ENCODE measurements at regions not wholly inside any gene's neighbourhood (a gene's known extent, or its start where the extent isn't known, plus 50 kb on each side); places are given as distances from the start of the nearest gene placed in this dataset.
"Not testable (repeated sequence)": the region's sequence is repeated elsewhere in the genome, so short reads cannot be mapped to it uniquely, and the experiment has no call there.

GRCh38 chr1:195717651-195718050, 890.6 kb downstream of the KCNT2 start:
- no peak overlapping the region for H3K4me3 Mint-ChIP-seq
- no peaks in the 10 kb centered on the region for H3K4me1 Mint-ChIP-seq
- H3K9me3 Mint-ChIP-seq: no peaks in the 10 kb centered on the region
- no peak for DNase-seq
- no peak for ATAC-seq
- no peak overlapping the region for H3K27ac Mint-ChIP-seq
- no peaks in the 10 kb centered on the region for H3K27me3 Mint-ChIP-seq

DNA sequence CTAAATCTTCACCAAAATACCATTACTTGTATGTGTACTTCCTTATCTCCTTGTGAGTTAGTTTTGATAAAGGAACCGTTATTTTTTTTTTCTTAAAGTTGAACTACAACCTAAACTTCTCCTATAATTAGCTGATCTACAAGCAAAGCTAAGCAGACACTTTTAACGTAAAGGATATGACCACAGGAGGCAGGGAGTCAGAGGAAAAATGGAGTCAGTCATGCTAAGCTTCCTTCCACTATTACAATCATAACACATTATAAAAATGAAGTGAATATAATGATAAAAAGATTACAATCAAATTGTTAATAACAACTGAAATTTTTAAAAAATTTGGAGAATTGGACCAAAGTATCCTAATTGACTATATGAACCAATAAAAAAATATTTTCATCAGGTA, 892.6 kb downstream of the KCNT2 start:
- Mint-ChIP-seq H3K27me3 (no peaks in the 10 kb centered on the region), H3K4me3 (no peak overlapping the region), H3K27ac (no peak overlapping the region), H3K4me1 (no peaks in the 10 kb centered on the region), H3K9me3 (no peaks in the 10 kb centered on the region)
- no peak for DNase-seq
- no peak for ATAC-seq

GRCh38 chr1:195714248-195714647, 894.0 kb downstream of the KCNT2 start:
- no peak overlapping the region for H3K4me3 Mint-ChIP-seq
- DNase-seq (no peak), ATAC-seq (no peak)
- no peak overlapping the region for H3K27ac Mint-ChIP-seq
- H3K4me1 Mint-ChIP-seq: no peaks in the 10 kb centered on the region
- H3K9me3 Mint-ChIP-seq: no peaks in the 10 kb centered on the region
- no peaks in the 10 kb centered on the region for H3K27me3 Mint-ChIP-seq

DNA sequence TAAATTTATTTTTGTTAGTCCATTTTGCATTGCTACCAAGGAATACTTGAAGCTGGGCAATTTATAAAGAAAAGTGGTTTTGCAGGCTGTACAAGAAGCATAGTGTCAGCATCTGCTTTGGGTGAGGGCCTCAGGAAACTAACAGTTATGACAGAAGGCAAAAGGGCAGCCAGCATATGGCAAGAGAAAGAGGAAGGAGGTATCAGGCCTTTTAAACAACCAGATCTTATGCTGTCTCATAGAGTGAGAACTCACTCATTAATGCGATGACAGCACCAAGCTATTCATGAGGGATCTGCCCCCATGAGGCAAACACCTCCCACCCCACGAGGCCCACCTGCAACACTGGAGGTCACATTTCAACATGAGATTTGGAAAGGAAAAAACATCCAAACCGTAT, 898.4 kb downstream of the KCNT2 start:
- Mint-ChIP-seq H3K4me3 (no peak overlapping the region), H3K4me1 (no peaks in the 10 kb centered on the region), H3K27me3 (no peaks in the 10 kb centered on the region), H3K9me3 (no peaks in the 10 kb centered on the region), H3K27ac (no peak overlapping the region)
- no peak for ATAC-seq
- DNase-seq: no peak

GRCh38 chr1:195704028-195704427, 904.2 kb downstream of the KCNT2 start:
- ATAC-seq (no peak), DNase-seq (no peak)
- Mint-ChIP-seq H3K4me1 (no peaks in the 10 kb centered on the region), H3K27ac (no peak overlapping the region), H3K4me3 (no peak overlapping the region), H3K27me3 (no peaks in the 10 kb centered on the region), H3K9me3 (no peaks in the 10 kb centered on the region)

DNA sequence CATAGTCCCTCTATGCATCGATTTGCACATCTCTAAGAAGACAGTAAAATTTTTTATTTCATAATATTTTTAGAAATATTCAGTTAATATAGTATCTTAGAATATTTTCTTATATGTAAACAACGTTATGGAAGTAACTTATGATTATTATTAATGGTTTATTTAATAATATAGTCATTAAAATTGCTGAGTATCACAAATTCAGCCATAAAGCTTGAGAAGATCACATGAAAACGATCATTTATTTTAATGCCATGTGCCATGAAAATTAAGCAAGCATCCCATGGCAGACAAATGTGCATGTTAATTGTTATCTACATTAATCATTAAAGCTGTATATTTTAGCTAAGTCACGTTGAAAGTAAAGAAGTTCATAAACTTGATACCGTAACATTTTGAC, 907.1 kb downstream of the KCNT2 start:
- no peak for ATAC-seq
- Mint-ChIP-seq H3K4me3 (no peak overlapping the region), H3K9me3 (peaks cover 0 to 2% of the 10 kb centered on the region in 2 donors), H3K4me1 (no peaks in the 10 kb centered on the region), H3K27me3 (no peaks in the 10 kb centered on the region), H3K27ac (no peak overlapping the region)
- DNase-seq: no peak

DNA sequence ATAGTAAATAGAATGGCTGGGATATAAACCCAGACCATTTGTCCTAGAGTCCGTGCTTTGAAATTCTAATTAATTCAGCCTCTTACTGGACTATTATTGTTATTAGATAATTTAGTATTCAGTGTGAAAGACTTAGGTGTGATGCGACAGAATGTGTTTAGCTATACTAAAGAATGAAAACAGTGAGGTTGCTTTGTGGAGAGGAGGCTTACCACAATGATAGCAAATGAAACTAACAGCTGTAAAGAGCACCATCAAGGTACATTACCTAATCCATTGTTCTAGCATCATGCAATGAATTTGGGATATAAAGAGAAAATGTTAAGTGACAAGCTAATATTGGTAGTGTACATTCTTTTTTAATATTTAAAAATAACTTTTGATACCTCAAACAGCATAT, 911.1 kb downstream of the KCNT2 start:
- peaks cover 0 to 7% of the 10 kb centered on the region in 2 donors for H3K9me3 Mint-ChIP-seq
- H3K27me3 Mint-ChIP-seq: no peaks in the 10 kb centered on the region
- H3K4me3 Mint-ChIP-seq: no peak overlapping the region
- no peak overlapping the region for H3K27ac Mint-ChIP-seq
- ATAC-seq (no peak), DNase-seq (no peak)
- no peaks in the 10 kb centered on the region for H3K4me1 Mint-ChIP-seq

DNA sequence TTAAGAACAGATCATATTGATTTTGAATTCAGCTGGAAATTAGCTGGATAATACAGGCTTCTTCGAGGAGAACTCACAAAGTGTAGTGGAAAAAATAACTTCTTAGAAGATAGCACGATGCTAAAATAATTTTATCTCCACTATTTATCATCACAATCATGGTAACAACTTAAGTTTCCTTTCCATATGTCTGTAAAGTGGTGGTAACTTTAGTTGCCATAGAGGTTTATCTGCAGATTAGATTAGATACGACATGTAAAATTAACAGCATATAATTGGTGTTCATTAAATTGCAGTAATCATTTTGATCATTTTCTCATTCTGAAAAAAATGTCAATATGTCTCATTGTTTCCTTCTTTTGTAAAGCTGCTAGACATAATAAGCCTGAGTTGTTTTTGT, 921.5 kb downstream of the KCNT2 start:
- DNase-seq (no peak), ATAC-seq (no peak)
- H3K4me1 Mint-ChIP-seq: no peaks in the 10 kb centered on the region
- no peaks in the 10 kb centered on the region for H3K9me3 Mint-ChIP-seq
- no peaks in the 10 kb centered on the region for H3K27me3 Mint-ChIP-seq
- H3K4me3 Mint-ChIP-seq: no peak overlapping the region
- H3K27ac Mint-ChIP-seq: no peak overlapping the region

DNA sequence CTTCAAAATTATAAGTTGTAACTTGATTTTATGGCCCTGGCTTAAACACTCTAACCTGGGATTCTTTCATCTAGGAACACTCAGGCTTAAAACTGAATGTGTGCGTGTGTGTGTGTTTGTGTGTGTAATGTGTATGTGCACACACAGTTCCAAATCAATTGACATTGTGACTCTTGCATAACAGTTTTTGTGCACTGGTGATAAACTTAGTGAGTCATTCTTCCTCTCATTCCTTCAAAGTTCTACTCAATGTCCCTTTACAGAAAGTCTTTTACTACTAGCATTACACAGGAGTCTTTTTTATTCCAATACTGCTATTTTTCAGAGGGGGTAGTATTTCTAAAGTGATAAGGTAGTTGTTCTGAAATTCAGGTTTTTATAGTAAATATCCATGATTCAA, 943.6 kb downstream of the KCNT2 start:
- H3K9me3 Mint-ChIP-seq: peaks cover 11 to 14% of the 10 kb centered on the region in 2 donors
- no peak overlapping the region for H3K27ac Mint-ChIP-seq
- no peaks in the 10 kb centered on the region for H3K27me3 Mint-ChIP-seq
- ATAC-seq (no peak), DNase-seq (no peak)
- no peaks in the 10 kb centered on the region for H3K4me1 Mint-ChIP-seq
- no peak overlapping the region for H3K4me3 Mint-ChIP-seq

GRCh38 chr1:195663549-195664280, 944.5 kb downstream of the KCNT2 start:
- Mint-ChIP-seq H3K4me3 (no peak overlapping the region), H3K9me3 (peaks cover 11 to 14% of the 10 kb centered on the region in 2 donors), H3K27me3 (no peaks in the 10 kb centered on the region), H3K27ac (no peak overlapping the region), H3K4me1 (no peaks in the 10 kb centered on the region)
- ATAC-seq: no peak
- DNase-seq: no peak

GRCh38 chr1:195656780-195657179, 951.5 kb downstream of the KCNT2 start:
- H3K27me3 Mint-ChIP-seq: no peaks in the 10 kb centered on the region

GRCh38 chr1:195648875-195649274, 959.4 kb downstream of the KCNT2 start:
- not testable (repeated sequence) for H3K9me3 Mint-ChIP-seq, ATAC-seq, H3K4me3 Mint-ChIP-seq, H3K27ac Mint-ChIP-seq, H3K4me1 Mint-ChIP-seq, H3K27me3 Mint-ChIP-seq, DNase-seq

More at GRCh38 chr1:195656780-195657179, 951.5 kb downstream of the KCNT2 start:
- no peak overlapping the region for H3K27ac Mint-ChIP-seq
- H3K4me1 Mint-ChIP-seq: no peaks in the 10 kb centered on the region
- no peak overlapping the region for H3K4me3 Mint-ChIP-seq
- peaks cover 0 to 5% of the 10 kb centered on the region in 2 donors for H3K9me3 Mint-ChIP-seq
- ATAC-seq (no peak), DNase-seq (no peak)

DNA sequence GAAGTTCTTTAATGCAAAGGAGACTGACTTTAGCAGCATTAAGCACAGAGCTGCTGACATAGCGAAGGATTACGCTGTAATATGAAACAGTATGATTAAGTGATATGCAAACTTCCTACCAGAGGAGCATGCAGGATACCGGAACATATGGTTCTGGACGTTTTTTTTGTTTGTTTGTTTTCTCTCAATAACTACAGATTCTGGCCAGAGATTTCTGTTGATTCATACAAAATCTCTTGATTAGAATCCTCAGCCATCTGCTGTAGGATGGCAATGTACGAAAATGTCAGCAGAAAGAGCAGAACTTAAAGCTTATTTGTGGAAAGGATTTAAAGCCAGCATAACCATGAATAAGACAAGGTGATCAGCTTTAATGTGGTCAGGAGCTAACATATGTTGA, 970.7 kb downstream of the KCNT2 start:
- Mint-ChIP-seq H3K9me3 (peaks cover 2 to 4% of the 10 kb centered on the region in 2 donors), H3K27ac (no peak overlapping the region), H3K4me1 (no peaks in the 10 kb centered on the region), H3K4me3 (no peak overlapping the region), H3K27me3 (no peaks in the 10 kb centered on the region)
- ATAC-seq: no peak
- DNase-seq: no peak

- Mint-ChIP-seq H3K27me3 (no peaks in the 10 kb centered on the region), H3K4me1 (no peaks in the 10 kb centered on the region), H3K4me3 (no peak overlapping the region), H3K9me3 (peaks cover 6 to 14% of the 10 kb centered on the region in 2 donors), H3K27ac (no peak overlapping the region)
- DNase-seq: no peak
- no peak for ATAC-seq
Observed at GRCh38 chr1:195618287-195618686, 990.0 kb downstream of the KCNT2 start.

DNA sequence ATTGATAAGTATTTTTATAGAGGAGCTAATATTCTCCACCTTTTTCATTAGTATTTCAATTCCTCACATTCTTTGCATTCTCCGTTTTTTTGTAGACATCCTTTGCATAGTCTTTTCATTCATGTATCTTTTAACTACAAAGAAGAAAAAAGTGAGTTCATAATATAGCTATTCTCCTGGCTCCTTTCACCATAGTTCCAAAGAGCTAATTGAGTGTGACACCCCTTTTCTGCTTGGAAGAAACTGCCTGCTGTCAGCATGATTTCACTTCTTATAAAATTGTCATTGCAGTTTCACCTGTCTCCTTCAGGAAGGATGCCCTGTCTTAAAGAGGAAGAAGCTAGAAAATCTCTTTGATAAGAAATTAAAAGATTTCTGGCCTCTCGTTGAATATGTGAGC, 991.1 kb downstream of the KCNT2 start:
- no peak overlapping the region for H3K27ac Mint-ChIP-seq
- no peaks in the 10 kb centered on the region for H3K27me3 Mint-ChIP-seq
- no peak overlapping the region for H3K4me3 Mint-ChIP-seq
- H3K4me1 Mint-ChIP-seq: no peaks in the 10 kb centered on the region
- ATAC-seq (no peak), DNase-seq (no peak)
- peaks cover 2 to 11% of the 10 kb centered on the region in 2 donors for H3K9me3 Mint-ChIP-seq

DNA sequence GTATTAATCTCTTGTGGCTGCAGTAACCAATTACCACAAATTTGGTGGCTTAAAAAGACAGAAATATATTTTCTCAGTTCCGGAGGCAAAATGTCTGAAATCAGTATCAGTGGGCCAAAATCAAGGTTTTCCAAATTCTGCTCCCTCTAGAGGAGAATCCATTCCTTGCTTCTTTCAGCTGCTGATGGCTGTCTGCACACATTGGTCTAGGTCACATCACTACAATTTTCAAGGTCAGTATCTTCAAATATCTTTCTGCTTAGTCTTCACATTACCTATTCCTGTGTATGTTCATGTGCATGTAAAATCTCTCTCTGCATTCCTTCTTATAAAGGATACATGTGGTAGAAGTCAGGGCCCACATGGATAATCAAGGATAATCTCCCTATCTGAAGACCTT, 999.4 kb downstream of the KCNT2 start:
- H3K4me1 Mint-ChIP-seq: no peaks in the 10 kb centered on the region
- no peaks in the 10 kb centered on the region for H3K27me3 Mint-ChIP-seq
- ATAC-seq: no peak
- no peak overlapping the region for H3K4me3 Mint-ChIP-seq
- H3K27ac Mint-ChIP-seq: no peak overlapping the region
- H3K9me3 Mint-ChIP-seq: peaks cover 11 to 20% of the 10 kb centered on the region in 2 donors
- no peak for DNase-seq

GRCh38 chr1:195606483-195606882, 1001.8 kb downstream of the KCNT2 start:
- no peak overlapping the region for H3K4me3 Mint-ChIP-seq
- peaks cover 18 to 19% of the 10 kb centered on the region in 2 donors for H3K9me3 Mint-ChIP-seq
- H3K4me1 Mint-ChIP-seq: no peaks in the 10 kb centered on the region
- ATAC-seq: no peak
- DNase-seq: no peak
- no peak overlapping the region for H3K27ac Mint-ChIP-seq
- H3K27me3 Mint-ChIP-seq: no peaks in the 10 kb centered on the region
